ENCODE measurements at regions not wholly inside any gene's neighbourhood (a gene's known extent, or its start where the extent isn't known, plus 50 kb on each side); places are given as distances from the start of the nearest gene placed in this dataset.

DNA sequence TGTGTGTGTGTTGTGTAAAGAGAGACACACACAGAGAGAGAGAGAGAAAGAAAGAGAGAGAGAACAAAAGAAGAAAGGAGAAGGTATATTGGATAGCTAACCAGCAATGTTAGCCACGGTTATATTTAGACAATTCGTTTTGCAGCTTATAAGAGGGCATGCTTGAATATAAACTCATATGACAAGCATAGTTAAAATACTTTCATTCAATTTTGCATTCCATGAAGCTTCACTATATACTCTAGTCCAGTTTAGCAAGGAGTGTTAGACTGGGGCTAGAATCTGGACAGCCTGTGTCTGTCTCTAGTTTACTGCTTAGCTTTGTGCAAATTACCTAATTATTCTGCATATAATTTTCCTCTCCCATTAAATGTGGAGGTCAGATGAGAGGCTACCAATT lies 525.9 kb upstream of the ZFP42 start:
- TF ChIP-seq SIN3A (IDR thresholded peaks at IDR 0.05; ENCODE audit: borderline replicate concordance, insufficient read depth, low read length) (no peak), TAF1 (IDR thresholded peaks at IDR 0.05; ENCODE audit: borderline replicate concordance, insufficient read depth, low read length) (no peak), POLR2AphosphoS5 (IDR thresholded peaks at IDR 0.05; ENCODE audit: low read depth, low read length) (no peak), FOXP2 (optimal IDR thresholded peaks at IDR 0.05; ENCODE audit: borderline replicate concordance, extremely low read depth, extremely low read length, insufficient read depth) (no peak)
- TF ChIP-seq, protein P1, sequence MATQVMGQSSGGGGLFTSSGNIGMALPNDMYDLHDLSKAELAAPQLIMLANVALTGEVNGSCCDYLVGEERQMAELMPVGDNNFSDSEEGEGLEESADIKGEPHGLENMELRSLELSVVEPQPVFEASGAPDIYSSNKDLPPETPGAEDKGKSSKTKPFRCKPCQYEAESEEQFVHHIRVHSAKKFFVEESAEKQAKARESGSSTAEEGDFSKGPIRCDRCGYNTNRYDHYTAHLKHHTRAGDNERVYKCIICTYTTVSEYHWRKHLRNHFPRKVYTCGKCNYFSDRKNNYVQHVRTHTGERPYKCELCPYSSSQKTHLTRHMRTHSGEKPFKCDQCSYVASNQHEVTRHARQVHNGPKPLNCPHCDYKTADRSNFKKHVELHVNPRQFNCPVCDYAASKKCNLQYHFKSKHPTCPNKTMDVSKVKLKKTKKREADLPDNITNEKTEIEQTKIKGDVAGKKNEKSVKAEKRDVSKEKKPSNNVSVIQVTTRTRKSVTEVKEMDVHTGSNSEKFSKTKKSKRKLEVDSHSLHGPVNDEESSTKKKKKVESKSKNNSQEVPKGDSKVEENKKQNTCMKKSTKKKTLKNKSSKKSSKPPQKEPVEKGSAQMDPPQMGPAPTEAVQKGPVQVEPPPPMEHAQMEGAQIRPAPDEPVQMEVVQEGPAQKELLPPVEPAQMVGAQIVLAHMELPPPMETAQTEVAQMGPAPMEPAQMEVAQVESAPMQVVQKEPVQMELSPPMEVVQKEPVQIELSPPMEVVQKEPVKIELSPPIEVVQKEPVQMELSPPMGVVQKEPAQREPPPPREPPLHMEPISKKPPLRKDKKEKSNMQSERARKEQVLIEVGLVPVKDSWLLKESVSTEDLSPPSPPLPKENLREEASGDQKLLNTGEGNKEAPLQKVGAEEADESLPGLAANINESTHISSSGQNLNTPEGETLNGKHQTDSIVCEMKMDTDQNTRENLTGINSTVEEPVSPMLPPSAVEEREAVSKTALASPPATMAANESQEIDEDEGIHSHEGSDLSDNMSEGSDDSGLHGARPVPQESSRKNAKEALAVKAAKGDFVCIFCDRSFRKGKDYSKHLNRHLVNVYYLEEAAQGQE (IDR thresholded peaks at IDR 0.05; ENCODE audit: insufficient read depth in 1 of 2, low read depth in 2 of 2, low read length in 2 of 2), result no peak

DNA sequence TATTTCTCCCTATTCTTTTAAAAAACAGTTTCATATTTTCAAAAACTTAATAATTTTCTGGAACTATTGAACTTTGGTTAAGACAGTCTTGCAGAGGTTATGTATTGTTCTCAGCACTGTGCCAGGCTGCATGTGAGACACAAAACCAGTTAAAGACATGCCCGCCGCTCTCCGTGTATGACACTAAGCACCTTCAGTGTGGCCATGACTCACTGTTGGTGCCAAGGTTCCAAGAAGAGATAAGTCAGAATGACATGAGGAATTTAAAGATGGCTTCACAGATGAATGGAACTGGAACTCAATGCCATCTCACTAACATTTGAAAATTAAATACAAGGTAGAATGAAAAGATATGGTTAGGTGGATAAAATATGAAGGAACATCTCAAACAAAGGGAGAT lies 525.5 kb upstream of the ZFP42 start:
- no peak for TF ChIP-seq SIN3A (IDR thresholded peaks at IDR 0.05; ENCODE audit: borderline replicate concordance, insufficient read depth, low read length)
- TF ChIP-seq TAF1 (IDR thresholded peaks at IDR 0.05; ENCODE audit: borderline replicate concordance, insufficient read depth, low read length), result no peak
- no peak for TF ChIP-seq POLR2AphosphoS5 (IDR thresholded peaks at IDR 0.05; ENCODE audit: low read depth, low read length)
- no peak for TF ChIP-seq FOXP2 (optimal IDR thresholded peaks at IDR 0.05; ENCODE audit: borderline replicate concordance, extremely low read depth, extremely low read length, insufficient read depth)
- TF ChIP-seq, protein P1 (IDR thresholded peaks at IDR 0.05; ENCODE audit: insufficient read depth in 1 of 2, low read depth in 2 of 2, low read length in 2 of 2), result no peak

DNA sequence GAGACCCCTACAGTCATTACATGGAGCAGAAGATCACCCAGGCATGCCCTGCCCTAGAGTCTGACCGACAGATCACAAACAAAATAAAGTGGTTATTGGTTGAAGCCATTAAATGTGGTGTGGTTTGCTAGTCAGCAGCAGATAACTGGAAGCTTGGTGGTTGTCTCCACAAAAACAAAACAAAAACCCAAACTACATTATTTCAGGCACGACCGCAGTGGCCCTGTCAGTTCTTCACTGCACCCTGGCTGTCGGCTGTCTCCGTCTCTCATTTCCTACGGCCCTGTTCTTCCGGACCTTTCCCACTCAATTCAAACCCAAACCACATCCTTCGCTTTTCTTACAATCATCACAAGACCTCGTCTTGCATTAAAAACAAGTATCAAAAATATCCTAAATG lies 521.3 kb upstream of the ZFP42 start:
- TF ChIP-seq TAF1 (IDR thresholded peaks at IDR 0.05; ENCODE audit: borderline replicate concordance, insufficient read depth, low read length) (no peak), SIN3A (IDR thresholded peaks at IDR 0.05; ENCODE audit: borderline replicate concordance, insufficient read depth, low read length) (no peak), POLR2AphosphoS5 (IDR thresholded peaks at IDR 0.05; ENCODE audit: low read depth, low read length) (no peak), FOXP2 (optimal IDR thresholded peaks at IDR 0.05; ENCODE audit: borderline replicate concordance, extremely low read depth, extremely low read length, insufficient read depth) (no peak)
- TF ChIP-seq, protein P1 (IDR thresholded peaks at IDR 0.05; ENCODE audit: insufficient read depth in 1 of 2, low read depth in 2 of 2, low read length in 2 of 2), result no peak

DNA sequence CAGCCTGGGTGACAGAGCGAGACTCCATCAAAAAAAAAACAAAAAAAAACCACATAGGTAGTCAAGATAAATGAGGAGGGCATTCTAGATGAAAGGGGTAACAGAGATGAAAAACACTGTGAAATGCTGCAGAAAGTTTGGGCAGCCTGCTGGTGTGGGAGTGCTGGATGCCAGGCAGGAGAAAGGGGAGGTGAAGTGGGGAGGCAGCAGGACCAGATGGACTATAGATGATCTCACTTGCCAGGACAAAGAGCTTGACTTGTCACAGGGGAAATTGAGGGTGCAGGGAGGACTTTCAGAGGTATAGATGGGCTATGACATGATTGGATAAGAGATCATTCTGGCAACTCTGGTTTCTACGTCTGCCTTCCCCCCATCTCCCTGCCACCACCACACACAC lies 519.7 kb upstream of the ZFP42 start:
- TF ChIP-seq SIN3A (IDR thresholded peaks at IDR 0.05; ENCODE audit: borderline replicate concordance, insufficient read depth, low read length), result no peak
- TF ChIP-seq TAF1 (IDR thresholded peaks at IDR 0.05; ENCODE audit: borderline replicate concordance, insufficient read depth, low read length), result no peak
- TF ChIP-seq FOXP2 (optimal IDR thresholded peaks at IDR 0.05; ENCODE audit: borderline replicate concordance, extremely low read depth, extremely low read length, insufficient read depth), result no peak
- TF ChIP-seq, protein P1 (IDR thresholded peaks at IDR 0.05; ENCODE audit: insufficient read depth in 1 of 2, low read depth in 2 of 2, low read length in 2 of 2), result no peak
- no peak for TF ChIP-seq POLR2AphosphoS5 (IDR thresholded peaks at IDR 0.05; ENCODE audit: low read depth, low read length)

DNA sequence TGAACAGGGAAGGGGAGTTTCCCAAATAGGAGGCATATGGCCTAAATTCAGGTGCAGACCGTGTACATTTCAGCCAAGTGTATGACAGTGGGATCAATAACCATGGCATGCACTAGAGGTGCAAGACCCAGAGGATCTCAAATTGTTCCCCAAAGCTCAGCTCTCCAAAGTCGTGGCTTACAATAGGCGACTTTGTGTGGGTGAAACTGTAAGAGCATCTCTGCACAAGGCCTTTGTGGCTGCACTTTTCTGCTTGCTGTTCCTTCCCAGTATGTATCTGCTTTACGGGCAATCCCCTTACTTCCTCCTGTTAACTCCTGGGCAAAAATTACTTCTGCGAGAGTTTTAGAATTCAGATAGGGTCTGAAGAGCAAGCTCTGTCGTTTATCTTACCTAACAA lies 518.3 kb upstream of the ZFP42 start:
- no peak for TF ChIP-seq POLR2AphosphoS5 (IDR thresholded peaks at IDR 0.05; ENCODE audit: low read depth, low read length)
- no peak for TF ChIP-seq TAF1 (IDR thresholded peaks at IDR 0.05; ENCODE audit: borderline replicate concordance, insufficient read depth, low read length)
- no peak for TF ChIP-seq FOXP2 (optimal IDR thresholded peaks at IDR 0.05; ENCODE audit: borderline replicate concordance, extremely low read depth, extremely low read length, insufficient read depth)
- no peak for TF ChIP-seq SIN3A (IDR thresholded peaks at IDR 0.05; ENCODE audit: borderline replicate concordance, insufficient read depth, low read length)
- TF ChIP-seq, protein P1 (IDR thresholded peaks at IDR 0.05; ENCODE audit: insufficient read depth in 1 of 2, low read depth in 2 of 2, low read length in 2 of 2), result no peak
